Muscle of leg (tissue), 3 donors: ENCODE measurements at regions not wholly inside any gene's neighbourhood (a gene's known extent, or its start where the extent isn't known, plus 50 kb on each side); places are given as distances from the start of the nearest gene placed in this dataset.

ENCODE experiments used
- DNase-seq: peaks from one replicate; pipeline ENCODE4 v3.0.0; 2013
- H3K27ac ChIP-seq: one replicate; pipeline ENCODE4 v1.5.1; 2013; ENCODE audit warnings: mild to moderate bottlenecking, low read length, control low read depth
- H3K27me3 ChIP-seq: one replicate; pipeline ENCODE4 v1.6.1; 2013; ENCODE audit warnings: low read length; ENCODE audit not compliant: control insufficient read depth, insufficient read depth
- H3K36me3 ChIP-seq: one replicate; pipeline ENCODE4 v1.6.1; 2013; ENCODE audit warnings: low read length; ENCODE audit not compliant: control insufficient read depth, insufficient read depth
- H3K4me1 ChIP-seq: one replicate; pipeline ENCODE4 v1.6.1; 2013; ENCODE audit warnings: low read length; ENCODE audit not compliant: control insufficient read depth, insufficient read depth
- H3K4me3 ChIP-seq: one replicate; pipeline ENCODE4 v1.5.1; 2013; ENCODE audit warnings: low read length, control low read depth
- H3K9me3 ChIP-seq: replicated peaks from 2 replicates; pipeline ENCODE4 v1.6.1; 2013; ENCODE audit warnings: low read depth, low read length; ENCODE audit not compliant: control insufficient read depth
- WGBS: methylation state at CpG from one replicate; pipeline ENCODE4 v1.1.5; 2013; ENCODE audit warnings: missing lambda C conversion rate; ENCODE audit not compliant: insufficient coverage; 5-methylcytosine and 5-hydroxymethylcytosine counted together

DNA sequence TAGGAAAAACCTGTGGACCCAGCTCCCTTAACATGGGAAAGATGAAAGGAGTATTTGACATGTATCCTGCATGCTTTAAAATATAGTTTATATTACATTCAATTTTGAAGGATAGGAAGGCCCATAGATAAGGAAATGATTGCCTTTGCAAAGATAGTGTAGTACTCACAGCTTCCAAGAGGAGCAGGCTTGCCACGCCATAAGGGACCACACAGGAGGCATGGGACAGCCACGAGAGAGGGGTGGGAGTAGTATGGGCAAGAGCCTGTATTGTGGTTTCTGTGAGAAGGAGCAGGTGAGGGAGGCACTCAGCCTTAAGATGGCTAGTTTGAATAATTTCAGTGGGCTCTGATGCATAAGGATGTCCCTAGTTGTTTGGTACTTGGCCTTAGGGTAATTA, 740.3 kb downstream of the SATB2 start:
- Histone ChIP-seq H3K4me1 (no peaks in the 10 kb centered on the region), H3K4me3 (no peak overlapping the region), H3K27me3 (no peaks in the 10 kb centered on the region), H3K36me3 (no peaks in the 10 kb centered on the region), H3K9me3 (no peaks in the 10 kb centered on the region), H3K27ac (no peak overlapping the region)
- no peak for DNase-seq
- WGBS = 79% methylated on average over 2 of the region's 2 CpGs

- Histone ChIP-seq H3K9me3 (no peaks in the 10 kb centered on the region), H3K4me1 (no peaks in the 10 kb centered on the region), H3K27me3 (no peaks in the 10 kb centered on the region), H3K27ac (no peak overlapping the region), H3K36me3 (no peaks in the 10 kb centered on the region), H3K4me3 (no peak overlapping the region)
- no peak for DNase-seq
- WGBS = 100% methylated on average over 1 of the region's 3 CpGs
Observed at GRCh38 chr2:198715302-198715835, 742.4 kb downstream of the SATB2 start.

GRCh38 chr2:198712485-198712884, 745.3 kb downstream of the SATB2 start:
- Histone ChIP-seq H3K4me1 (no peaks in the 10 kb centered on the region), H3K4me3 (no peak overlapping the region), H3K27me3 (no peaks in the 10 kb centered on the region), H3K36me3 (no peaks in the 10 kb centered on the region), H3K9me3 (no peaks in the 10 kb centered on the region), H3K27ac (no peak overlapping the region)
- DNase-seq = no peak
- WGBS = 0% methylated on average over 1 of the region's 4 CpGs

- no peaks in the 10 kb centered on the region for H3K27me3 ChIP-seq
- no peaks in the 10 kb centered on the region for H3K4me1 ChIP-seq
- no peaks in the 10 kb centered on the region for H3K36me3 ChIP-seq
- H3K9me3 ChIP-seq = no peaks in the 10 kb centered on the region
- DNase-seq = no peak
- no peak overlapping the region for H3K4me3 ChIP-seq
- H3K27ac ChIP-seq = no peak overlapping the region
Observed at GRCh38 chr2:198711484-198711883, 746.3 kb downstream of the SATB2 start.

- 83% methylated on average over 1 of the region's 1 CpG for WGBS
- Histone ChIP-seq H3K27me3 (no peaks in the 10 kb centered on the region), H3K36me3 (no peaks in the 10 kb centered on the region), H3K4me3 (no peak overlapping the region), H3K4me1 (no peaks in the 10 kb centered on the region), H3K27ac (no peak overlapping the region), H3K9me3 (no peaks in the 10 kb centered on the region)
- DNase-seq = no peak
Observed at GRCh38 chr2:198710562-198710961, 747.2 kb downstream of the SATB2 start.

- H3K9me3 ChIP-seq = no peaks in the 10 kb centered on the region
- H3K36me3 ChIP-seq = no peaks in the 10 kb centered on the region
- no peak overlapping the region for H3K27ac ChIP-seq
- no peaks in the 10 kb centered on the region for H3K27me3 ChIP-seq
- no peak overlapping the region for H3K4me3 ChIP-seq
- peak; percentile 72 for DNase-seq
- H3K4me1 ChIP-seq = no peaks in the 10 kb centered on the region
- no CpG with 5 or more reads among the region's 1 CpG for WGBS
Observed at GRCh38 chr2:198706476-198707082, 751.2 kb downstream of the SATB2 start.

DNA sequence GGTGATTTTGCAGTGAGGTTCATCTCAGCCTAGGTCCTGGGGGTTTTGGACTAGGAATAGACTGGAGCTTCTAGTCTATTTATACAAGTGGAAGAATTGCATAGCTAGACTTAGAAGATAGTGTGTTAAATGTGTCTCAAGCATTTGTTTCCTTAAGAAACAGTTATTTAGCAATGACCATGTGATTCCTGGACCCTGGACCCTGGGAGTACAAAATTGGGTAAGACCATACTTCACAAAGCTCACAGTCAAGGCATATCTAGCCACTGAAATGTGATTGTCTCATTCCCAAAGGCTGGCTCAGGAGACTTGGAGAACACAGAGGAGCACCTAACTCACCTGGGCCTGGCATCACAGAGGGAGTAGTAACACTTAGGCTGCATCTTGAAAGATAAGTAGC, 754.5 kb downstream of the SATB2 start:
- Histone ChIP-seq H3K4me3 (no peak overlapping the region), H3K9me3 (no peaks in the 10 kb centered on the region), H3K36me3 (no peaks in the 10 kb centered on the region), H3K27me3 (no peaks in the 10 kb centered on the region), H3K27ac (no peak overlapping the region), H3K4me1 (no peaks in the 10 kb centered on the region)
- no peak for DNase-seq

DNA sequence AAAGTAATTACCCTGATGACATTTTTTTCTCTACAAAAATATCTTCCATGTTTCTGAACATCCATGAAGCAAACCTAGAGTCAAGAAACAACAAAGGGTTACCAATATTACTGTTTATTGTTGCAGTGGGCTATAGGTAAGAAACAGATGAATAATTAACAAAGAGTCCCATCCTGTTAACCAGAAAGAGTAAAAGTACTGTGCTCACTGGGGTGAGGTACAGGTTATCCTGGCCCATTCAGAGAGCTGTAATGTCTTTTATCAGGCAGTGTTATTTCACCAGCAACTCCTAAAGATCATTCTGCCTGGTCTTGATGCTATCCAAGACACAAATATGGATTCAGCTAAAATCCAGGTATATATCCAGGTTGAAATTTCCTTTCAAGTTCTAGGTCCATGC, 754.9 kb downstream of the SATB2 start:
- H3K4me1 ChIP-seq = no peaks in the 10 kb centered on the region
- no peak overlapping the region for H3K4me3 ChIP-seq
- H3K36me3 ChIP-seq = no peaks in the 10 kb centered on the region
- H3K9me3 ChIP-seq = no peaks in the 10 kb centered on the region
- no peak overlapping the region for H3K27ac ChIP-seq
- no peak for DNase-seq
- H3K27me3 ChIP-seq = no peaks in the 10 kb centered on the region

DNA sequence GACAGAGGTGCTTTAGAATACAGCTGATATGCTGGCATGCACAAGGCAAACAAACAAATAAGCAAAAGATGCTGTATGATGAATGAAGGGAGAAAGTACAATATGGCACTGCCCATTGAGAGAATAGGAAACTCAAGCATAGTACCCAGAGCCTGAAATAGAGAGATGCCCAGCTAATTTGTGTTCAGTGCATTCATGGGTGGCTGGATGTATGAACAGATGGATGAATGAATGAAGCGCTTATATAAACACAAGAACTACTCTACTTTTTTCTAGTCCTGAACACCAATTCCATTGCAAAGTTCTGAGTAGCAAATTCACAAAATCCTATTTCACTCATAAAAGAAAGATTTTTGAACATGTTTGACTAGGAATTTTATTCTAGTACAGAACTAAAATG, 756.3 kb downstream of the SATB2 start:
- Histone ChIP-seq H3K4me1 (no peaks in the 10 kb centered on the region), H3K27me3 (no peaks in the 10 kb centered on the region), H3K4me3 (no peak overlapping the region), H3K27ac (no peak overlapping the region), H3K36me3 (no peaks in the 10 kb centered on the region), H3K9me3 (no peaks in the 10 kb centered on the region)
- DNase-seq = no peak
- no CpG with 5 or more reads among the region's 1 CpG for WGBS

- no peak for DNase-seq
- Histone ChIP-seq H3K27ac (no peak overlapping the region), H3K36me3 (no peaks in the 10 kb centered on the region), H3K4me1 (no peaks in the 10 kb centered on the region), H3K9me3 (no peaks in the 10 kb centered on the region), H3K4me3 (no peak overlapping the region), H3K27me3 (no peaks in the 10 kb centered on the region)
- 100% methylated on average over 1 of the region's 1 CpG for WGBS
Observed at GRCh38 chr2:198700319-198700718, 757.4 kb downstream of the SATB2 start.

DNA sequence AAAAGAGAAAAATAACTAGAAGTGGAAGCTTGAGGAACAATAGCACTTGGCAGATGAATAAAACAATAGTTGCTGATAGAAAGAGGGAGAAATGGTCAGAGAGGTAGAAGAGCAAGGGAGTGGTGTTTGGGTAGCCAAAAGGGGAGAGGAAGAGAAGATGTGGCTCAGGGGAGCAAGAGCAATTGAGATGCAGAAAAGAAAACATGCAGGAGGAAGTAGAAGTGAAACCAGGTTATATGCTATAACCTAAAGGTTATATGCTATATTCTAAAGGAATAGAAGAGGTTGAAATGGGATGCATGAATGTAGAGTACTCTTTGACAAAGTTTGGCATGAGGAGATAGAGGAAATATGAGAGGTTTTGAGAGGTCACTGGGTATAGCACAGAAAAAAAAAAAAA, 759.5 kb downstream of the SATB2 start:
- no peaks in the 10 kb centered on the region for H3K36me3 ChIP-seq
- H3K27me3 ChIP-seq = no peaks in the 10 kb centered on the region
- no peak overlapping the region for H3K27ac ChIP-seq
- H3K4me3 ChIP-seq = no peak overlapping the region
- no peaks in the 10 kb centered on the region for H3K4me1 ChIP-seq
- H3K9me3 ChIP-seq = no peaks in the 10 kb centered on the region
- DNase-seq = no peak
